KOPT-K1 (cell line): ENCODE measurements at regions not wholly inside any gene's neighbourhood (a gene's known extent, or its start where the extent isn't known, plus 50 kb on each side); places are given as distances from the start of the nearest gene placed in this dataset.

Source experiments
- H3K27ac ChIP-seq: fragments of 200-600 bp; sonication (generic); 2 replicates; pipeline ENCODE4 v1.5.1; 2016; ENCODE audit warnings: antibody characterized with exemption, mild to moderate bottlenecking, low read depth, low read length; ENCODE audit not compliant: poor library complexity, severe bottlenecking
- H3K36me3 ChIP-seq: fragments of 200-600 bp; sonication (generic); 2 replicates; pipeline ENCODE4 v1.5.1; 2017; ENCODE audit warnings: antibody characterized with exemption, mild to moderate bottlenecking, low read length, moderate library complexity; ENCODE audit not compliant: insufficient read depth
- H3K9me3 ChIP-seq: fragments of 200-600 bp; sonication (generic); 2 replicates; pipeline ENCODE4 v1.5.1; 2017; ENCODE audit warnings: antibody characterized with exemption, low read length, mild to moderate bottlenecking; ENCODE audit not compliant: insufficient read depth, poor library complexity, severe bottlenecking

DNA sequence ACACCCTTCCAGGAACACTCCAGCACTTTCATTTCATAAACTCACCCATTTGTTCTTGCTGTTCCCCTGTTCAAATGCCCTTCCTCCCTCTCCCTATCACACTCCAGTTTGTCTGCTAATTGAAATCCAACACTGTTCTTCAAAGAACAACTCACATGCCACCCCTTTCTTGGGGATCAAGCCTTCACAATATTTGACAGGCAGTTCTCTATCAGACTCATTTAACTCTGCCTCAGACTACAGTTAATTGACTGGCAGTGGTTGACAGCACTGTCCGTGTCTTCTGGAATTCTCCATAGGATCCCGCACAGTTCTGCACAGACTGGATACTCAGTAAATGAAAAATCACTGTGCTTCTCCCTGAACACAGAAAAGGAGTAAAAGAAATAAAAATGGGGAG is 87.8 kb downstream of the PMP22 start:
- no peaks in the 10 kb centered on the region for H3K36me3 ChIP-seq
- no peaks in the 10 kb centered on the region for H3K9me3 ChIP-seq
- H3K27ac ChIP-seq: no peak overlapping the region

GRCh38 chr17:15175356-15175755 is 89.8 kb downstream of the PMP22 start:
- no peaks in the 10 kb centered on the region for H3K36me3 ChIP-seq
- H3K27ac ChIP-seq: no peak overlapping the region
- H3K9me3 ChIP-seq: no peaks in the 10 kb centered on the region

DNA sequence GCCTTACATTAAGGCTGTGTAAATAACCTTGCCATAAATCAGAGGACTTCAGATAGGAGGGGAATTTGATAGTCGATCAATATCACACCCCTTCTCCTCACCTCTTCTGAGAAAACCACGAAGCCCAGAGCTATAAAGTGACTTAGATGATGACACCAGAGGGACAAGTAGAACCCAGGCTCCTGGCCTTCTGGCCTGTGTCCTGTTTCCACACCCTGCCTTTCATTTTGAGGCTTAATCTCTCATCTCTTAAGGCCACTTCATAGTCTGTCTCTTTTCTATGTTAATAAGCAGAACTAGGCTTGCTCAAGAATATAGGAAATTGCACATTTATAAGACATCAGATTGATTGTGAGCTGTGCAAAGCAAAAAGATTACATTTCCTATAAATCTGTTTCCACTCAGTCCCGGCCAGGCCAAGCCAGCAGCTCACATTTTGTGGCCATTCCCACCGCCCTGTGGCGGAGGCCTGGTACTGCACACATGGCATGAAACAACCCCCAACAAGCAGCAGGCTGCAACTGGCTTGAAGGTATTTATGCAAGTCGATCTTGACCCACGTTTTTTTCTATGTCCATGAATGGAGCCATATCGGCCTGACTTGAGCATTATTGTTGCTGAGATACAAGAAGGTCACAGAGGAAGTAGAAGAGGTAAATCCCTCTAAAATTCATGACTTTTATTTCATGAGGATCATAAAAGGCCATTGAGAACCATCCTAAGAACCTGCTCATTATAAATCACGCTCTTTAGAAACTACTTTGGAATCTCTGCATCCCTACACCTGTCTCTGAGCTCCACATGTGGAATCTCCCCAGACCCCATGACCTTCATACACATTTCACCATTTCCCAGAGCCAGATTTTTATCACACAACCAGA is 93.7 kb downstream of the PMP22 start:
- no peak overlapping the region for H3K27ac ChIP-seq
- no peaks in the 10 kb centered on the region for H3K9me3 ChIP-seq
- H3K36me3 ChIP-seq: no peaks in the 10 kb centered on the region

DNA sequence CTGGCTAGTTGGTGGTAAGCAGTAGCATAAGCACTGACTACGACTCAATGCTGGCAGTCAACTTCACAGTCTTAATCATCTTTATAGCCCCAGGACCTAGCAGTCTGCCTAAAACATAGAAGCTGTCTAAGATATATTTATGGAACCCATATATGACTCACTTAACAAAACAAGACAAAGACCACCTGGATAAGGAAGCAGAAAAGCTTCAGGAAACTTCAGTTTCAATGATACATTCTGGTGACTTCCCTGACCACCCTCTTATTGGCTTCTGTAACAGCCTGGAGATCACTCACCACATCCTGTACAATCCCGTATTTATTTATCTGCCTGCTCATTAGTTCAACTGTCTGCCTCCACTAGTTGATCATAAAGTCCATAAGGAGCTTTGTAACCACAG is 95.5 kb downstream of the PMP22 start:
- no peaks in the 10 kb centered on the region for H3K36me3 ChIP-seq

DNA sequence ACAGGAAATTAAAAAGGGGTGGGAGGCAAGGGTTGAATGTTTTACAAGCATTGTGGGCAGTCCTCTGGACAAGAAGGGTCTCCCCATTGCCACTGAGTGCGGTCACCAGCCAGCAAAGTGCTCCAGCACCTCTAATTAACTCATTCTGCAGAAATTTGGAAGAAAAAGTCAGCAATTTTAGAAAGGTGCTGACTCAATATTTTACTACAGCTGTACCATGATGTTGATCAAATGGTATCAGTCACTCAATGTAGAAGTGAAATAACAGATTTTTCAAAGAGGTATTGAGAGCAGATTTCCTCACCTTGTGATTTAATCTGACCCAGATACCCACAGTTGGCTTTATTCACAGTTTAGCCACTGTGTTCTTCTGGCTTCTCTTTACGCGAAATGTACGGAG is 96.7 kb downstream of the PMP22 start:
- no peaks in the 10 kb centered on the region for H3K36me3 ChIP-seq
- H3K27ac ChIP-seq: no peak overlapping the region
- no peaks in the 10 kb centered on the region for H3K9me3 ChIP-seq

More for the DNA sequence above, 95.5 kb downstream of the PMP22 start:
- no peaks in the 10 kb centered on the region for H3K9me3 ChIP-seq
- no peak overlapping the region for H3K27ac ChIP-seq

DNA sequence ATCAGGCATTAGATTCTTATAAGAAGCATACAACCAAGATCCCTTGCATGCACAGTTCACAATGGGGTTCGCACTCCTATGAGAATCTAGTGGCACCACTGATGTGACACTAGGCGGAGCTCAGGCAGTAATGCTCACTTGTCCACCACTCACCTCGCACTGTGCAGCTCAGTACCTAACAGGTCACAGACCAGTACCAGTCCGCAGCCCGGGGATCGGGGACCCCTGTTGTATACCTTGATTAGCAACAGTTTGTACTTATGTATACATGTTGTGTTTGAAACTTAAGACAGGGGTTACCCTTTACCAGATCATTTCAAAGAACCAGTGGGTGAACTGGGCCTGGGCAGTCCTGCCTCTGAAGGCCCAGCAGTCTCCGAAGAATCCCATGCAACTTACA is 103.7 kb downstream of the PMP22 start:
- Histone ChIP-seq H3K36me3 (no peaks in the 10 kb centered on the region), H3K9me3 (no peaks in the 10 kb centered on the region)

DNA sequence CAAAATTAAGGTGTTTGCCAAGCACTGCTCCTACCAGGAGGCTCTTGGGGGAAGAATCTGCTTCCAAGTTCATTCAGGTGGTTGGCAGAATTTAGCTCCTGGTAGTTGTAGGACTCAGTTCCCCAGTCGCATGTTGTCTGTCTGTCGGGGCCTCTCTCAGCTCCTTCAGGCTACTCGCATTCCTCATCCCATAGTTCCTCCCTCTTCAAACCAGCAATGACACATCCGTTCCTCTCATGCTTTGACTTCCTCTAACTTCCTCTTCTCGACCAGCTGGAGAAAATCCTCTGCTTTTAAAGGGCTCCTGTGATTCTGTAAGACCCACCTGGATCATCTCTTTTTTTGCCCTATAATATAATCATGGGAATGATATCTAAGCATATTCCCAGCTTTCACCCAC is 108.1 kb downstream of the PMP22 start:
- no peak overlapping the region for H3K27ac ChIP-seq
- no peaks in the 10 kb centered on the region for H3K9me3 ChIP-seq
- H3K36me3 ChIP-seq: no peaks in the 10 kb centered on the region

More for the DNA sequence above, 103.7 kb downstream of the PMP22 start:
- H3K27ac ChIP-seq: no peak overlapping the region

GRCh38 chr17:15154618-15155017 is 110.5 kb downstream of the PMP22 start:
- no peaks in the 10 kb centered on the region for H3K36me3 ChIP-seq
- H3K27ac ChIP-seq: no peak overlapping the region
- no peaks in the 10 kb centered on the region for H3K9me3 ChIP-seq

- no peaks in the 10 kb centered on the region for H3K36me3 ChIP-seq
- no peaks in the 10 kb centered on the region for H3K9me3 ChIP-seq
- H3K27ac ChIP-seq: no peak overlapping the region
Observed at GRCh38 chr17:15145621-15146020, 119.5 kb downstream of the PMP22 start.

- no peak overlapping the region for H3K27ac ChIP-seq
- H3K9me3 ChIP-seq: no peaks in the 10 kb centered on the region
- no peaks in the 10 kb centered on the region for H3K36me3 ChIP-seq
Observed at GRCh38 chr17:15143524-15143923, 121.6 kb downstream of the PMP22 start.

DNA sequence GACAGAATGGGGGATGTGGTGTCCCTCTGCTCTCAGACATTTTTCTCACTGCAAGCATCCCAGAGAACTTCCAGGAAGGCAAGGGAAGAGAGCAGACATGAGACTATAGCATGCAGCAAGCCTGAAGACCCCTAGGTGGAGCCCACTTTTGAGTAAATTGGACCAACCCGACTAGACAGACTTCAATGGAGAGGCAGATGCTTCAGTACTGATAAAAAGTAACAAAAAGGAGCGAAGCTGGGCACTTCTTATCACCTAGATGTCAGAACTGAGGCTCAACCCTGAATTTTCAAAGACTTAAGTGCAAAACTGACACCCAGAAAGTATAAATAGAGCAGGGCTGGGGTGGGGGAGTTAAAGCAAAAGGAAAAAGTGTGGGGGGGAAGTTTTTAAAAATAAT is 130.8 kb downstream of the PMP22 start:
- no peaks in the 10 kb centered on the region for H3K36me3 ChIP-seq
- H3K9me3 ChIP-seq: no peaks in the 10 kb centered on the region
- H3K27ac ChIP-seq: no peak overlapping the region

GRCh38 chr17:15133826-15134225 is 131.3 kb downstream of the PMP22 start:
- Histone ChIP-seq H3K36me3 (no peaks in the 10 kb centered on the region), H3K27ac (no peak overlapping the region), H3K9me3 (no peaks in the 10 kb centered on the region)

- Histone ChIP-seq H3K9me3 (no peaks in the 10 kb centered on the region), H3K27ac (no peak overlapping the region), H3K36me3 (no peaks in the 10 kb centered on the region)
Observed at GRCh38 chr17:15133143-15133542, 132.0 kb downstream of the PMP22 start.

DNA sequence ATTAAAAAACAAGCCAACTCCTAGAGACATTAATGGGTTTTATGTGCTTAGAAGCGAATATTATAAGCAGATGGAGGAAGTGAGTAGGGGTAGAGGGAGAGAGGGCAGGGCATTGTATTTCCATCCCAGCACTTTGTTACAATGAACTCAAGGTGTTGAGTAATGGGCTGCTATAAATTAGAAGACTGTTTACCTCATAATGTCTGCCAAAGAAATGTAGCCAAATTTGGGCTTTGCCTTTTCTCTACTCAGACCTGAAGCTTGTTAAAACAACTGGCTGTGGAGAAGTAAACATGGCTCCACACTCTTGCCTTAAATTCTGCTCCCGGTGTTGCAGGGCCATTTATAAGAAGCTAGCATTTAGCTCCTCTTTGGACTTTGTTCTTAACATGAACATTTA is 134.7 kb downstream of the PMP22 start:
- Histone ChIP-seq H3K9me3 (no peaks in the 10 kb centered on the region), H3K36me3 (no peaks in the 10 kb centered on the region), H3K27ac (no peak overlapping the region)

GRCh38 chr17:15129986-15130385 is 135.1 kb downstream of the PMP22 start:
- Histone ChIP-seq H3K36me3 (no peaks in the 10 kb centered on the region), H3K27ac (no peak overlapping the region)

GRCh38 chr17:15124746-15125145 is 140.4 kb downstream of the PMP22 start:
- Histone ChIP-seq H3K27ac (no peak overlapping the region), H3K36me3 (no peaks in the 10 kb centered on the region), H3K9me3 (no peaks in the 10 kb centered on the region)

More at GRCh38 chr17:15129986-15130385, 135.1 kb downstream of the PMP22 start:
- no peaks in the 10 kb centered on the region for H3K9me3 ChIP-seq
